ENCODE measurements at regions not wholly inside any gene's neighbourhood (a gene's known extent, or its start where the extent isn't known, plus 50 kb on each side); places are given as distances from the start of the nearest gene placed in this dataset.
A peak's percentile ranks its signal among the peaks of the same experiment; 100 is the strongest.
"Not testable (repeated sequence)": the region's sequence is repeated elsewhere in the genome, so short reads cannot be mapped to it uniquely, and the experiment has no call there.

- Histone ChIP-seq H3K4me1 (no peaks in the 10 kb centered on the region), H3K27me3 (no peaks in the 10 kb centered on the region), H3K9me3 (no peaks in the 10 kb centered on the region), H3K27ac (no peak overlapping the region), H3K36me3 (no peaks in the 10 kb centered on the region), H3K4me3 (no peak overlapping the region)
- intact Hi-C loops (cut with DNase I): loop anchor here (10.0 kb wide), 1 partner anchor 274 kb away; no protein-coding TSS in a partner anchor
- no peak for ATAC-seq
- DNase-seq: no peak
- no peak for TF ChIP-seq CTCF (IDR thresholded peaks at IDR 0.05)
These were observed 115.4 kb upstream of the CARD11 start for GRCh38 chr7:3159039-3159438.

GRCh38 chr7:3159445-3159844 is 115.8 kb upstream of the CARD11 start:
- Histone ChIP-seq H3K9me3 (no peaks in the 10 kb centered on the region), H3K4me1 (no peaks in the 10 kb centered on the region), H3K27me3 (no peaks in the 10 kb centered on the region), H3K36me3 (no peaks in the 10 kb centered on the region), H3K4me3 (no peak overlapping the region), H3K27ac (no peak overlapping the region)
- no peak for DNase-seq
- intact Hi-C loops (cut with DNase I): loop anchor here (10.0 kb wide), 1 partner anchor 275 kb away; no protein-coding TSS in a partner anchor
- ATAC-seq: no peak
- no peak for TF ChIP-seq CTCF (IDR thresholded peaks at IDR 0.05)

GRCh38 chr7:3159926-3160325 is 116.3 kb upstream of the CARD11 start:
- H3K4me3 ChIP-seq, H3K27me3 ChIP-seq, H3K36me3 ChIP-seq, ATAC-seq, DNase-seq, H3K27ac ChIP-seq, H3K4me1 ChIP-seq, H3K9me3 ChIP-seq: not testable (repeated sequence)
- intact Hi-C loops (cut with DNase I): loop anchor here (10.0 kb wide), 1 partner anchor 275 kb away; no protein-coding TSS in a partner anchor

- intact Hi-C loops (cut with DNase I): no loop called here
- Histone ChIP-seq H3K4me1 (no peaks in the 10 kb centered on the region), H3K9me3 (no peaks in the 10 kb centered on the region), H3K4me3 (no peak overlapping the region), H3K36me3 (no peaks in the 10 kb centered on the region), H3K27ac (no peak overlapping the region), H3K27me3 (no peaks in the 10 kb centered on the region)
- ATAC-seq (peak; percentile 61), DNase-seq (no peak)
- TF ChIP-seq CTCF (IDR thresholded peaks at IDR 0.05): peak; percentile 17
These were observed 118.6 kb upstream of the CARD11 start for GRCh38 chr7:3162289-3162688.

GRCh38 chr7:3162798-3163197 is 119.1 kb upstream of the CARD11 start:
- DNase-seq; H3K4me1 ChIP-seq; H3K27me3 ChIP-seq; intact Hi-C loops (cut with DNase I); H3K9me3 ChIP-seq; H3K36me3 ChIP-seq; H3K27ac ChIP-seq; H3K4me3 ChIP-seq; ATAC-seq: not testable (repeated sequence)

- no peaks in the 10 kb centered on the region for H3K27me3 ChIP-seq
- H3K36me3 ChIP-seq: no peaks in the 10 kb centered on the region
- H3K4me3 ChIP-seq: no peak overlapping the region
- ATAC-seq (no peak), DNase-seq (no peak)
- H3K9me3 ChIP-seq: no peaks in the 10 kb centered on the region
- no peak for TF ChIP-seq CTCF (IDR thresholded peaks at IDR 0.05)
- H3K4me1 ChIP-seq: no peaks in the 10 kb centered on the region
- no peak overlapping the region for H3K27ac ChIP-seq
- intact Hi-C loops (cut with DNase I): no loop called here
These were observed 120.7 kb upstream of the CARD11 start for GRCh38 chr7:3164380-3164792.

Measured in upper lobe of right lung (tissue), 1 donor.